Transverse colon (tissue), 3 donors: ENCODE measurements at regions not wholly inside any gene's neighbourhood (a gene's known extent, or its start where the extent isn't known, plus 50 kb on each side); places are given as distances from the start of the nearest gene placed in this dataset.

Experiments
- CTCF ChIP-seq, 5 experiments: fragments of 200-600 bp in 3 of 5; fragments of 450-650 bp in 2 of 5; sonication (generic) in 3 of 5; IDR thresholded peaks; 1 replicate in 2 of 5; 2 replicates in 3 of 5; pipeline ENCODE4 v1.5.1; 2016 to 2017; ENCODE audit warnings: antibody characterized with exemption in 5 of 5, inconsistent platforms in 3 of 5, mild to moderate bottlenecking in 2 of 5, moderate library complexity in 1 of 5
- EP300 ChIP-seq: sonication (generic); formaldehyde crosslinking; IDR thresholded peaks from one replicate; pipeline ENCODE4 v1.6.1; 2017; ENCODE audit warnings: antibody characterized with exemption, low read depth

GRCh38 chr9:748861-749497, 92.5 kb upstream of the DMRT1 start:
- TF ChIP-seq CTCF (IDR thresholded peaks at IDR 0.05) = no peak
- no peak for TF ChIP-seq EP300
